ENCODE measurements at regions not wholly inside any gene's neighbourhood (a gene's known extent, or its start where the extent isn't known, plus 50 kb on each side); places are given as distances from the start of the nearest gene placed in this dataset.

GRCh38 chr3:137347817-137348368 is 390.1 kb downstream of the IL20RB start:
- TF ChIP-seq CTCF (IDR thresholded peaks at IDR 0.05): no peak
- no peak for TF ChIP-seq POLR2A (IDR thresholded peaks at IDR 0.05)
- TF ChIP-seq POLR2AphosphoS5 (IDR thresholded peaks at IDR 0.05): no peak

Data from upper lobe of left lung (tissue), 4 donors.